ENCODE measurements at regions not wholly inside any gene's neighbourhood (a gene's known extent, or its start where the extent isn't known, plus 50 kb on each side); places are given as distances from the start of the nearest gene placed in this dataset.

- no peak for TF ChIP-seq CTCF (IDR thresholded peaks at IDR 0.05)
- no peak for TF ChIP-seq POLR2A (IDR thresholded peaks at IDR 0.05)
Observed at GRCh38 chr10:130987401-130987800, 324.1 kb downstream of the TCERG1L start.

All from Peyer's patch (tissue), 4 donors.